Loucy (cell line): ENCODE measurements at regions not wholly inside any gene's neighbourhood (a gene's known extent, or its start where the extent isn't known, plus 50 kb on each side); places are given as distances from the start of the nearest gene placed in this dataset.

ENCODE experiments used
- CTCF ChIP-seq: fragments of 200-600 bp; sonication (generic); conservative IDR thresholded peaks from 2 replicates; pipeline ENCODE4 v1.5.1; 2014; ENCODE audit warnings: mild to moderate bottlenecking, antibody characterized with exemption, low read length
- EZH2phosphoT487 ChIP-seq: fragments of 200-600 bp; IDR thresholded peaks from 2 replicates; pipeline ENCODE4 v1.6.1; 2018; ENCODE audit warnings: antibody characterized with exemption, mild to moderate bottlenecking, moderate library complexity, borderline replicate concordance

GRCh38 chr6:113115196-113115595, 741.9 kb upstream of the MARCKS start:
- no peak for TF ChIP-seq CTCF
- TF ChIP-seq EZH2phosphoT487, result no peak
